Gastrocnemius medialis (tissue), 4 donors: ENCODE measurements at regions not wholly inside any gene's neighbourhood (a gene's known extent, or its start where the extent isn't known, plus 50 kb on each side); places are given as distances from the start of the nearest gene placed in this dataset.

Experiments
- POLR2A ChIP-seq, 2 donors: fragments of 450-650 bp; IDR thresholded peaks; one replicate each; pipeline ENCODE4 v1.6.1; 2017; ENCODE audit warnings: antibody characterized with exemption in 2 of 2, mild to moderate bottlenecking in 2 of 2, moderate library complexity in 2 of 2
- TF ChIP-seq, protein P1 (sequence below), 5 experiments: fragments of 450-650 bp in 3 of 5; fragments of 200-600 bp in 2 of 5; sonication (generic) in 2 of 5; IDR thresholded peaks in 4 of 5; conservative IDR thresholded peaks in 1 of 5; 1 replicate in 4 of 5; 2 replicates in 1 of 5; pipeline ENCODE4 v1.5.1; 2016 to 2019; ENCODE audit warnings: antibody characterized with exemption in 5 of 5, mild to moderate bottlenecking in 3 of 5, moderate library complexity in 3 of 5

DNA sequence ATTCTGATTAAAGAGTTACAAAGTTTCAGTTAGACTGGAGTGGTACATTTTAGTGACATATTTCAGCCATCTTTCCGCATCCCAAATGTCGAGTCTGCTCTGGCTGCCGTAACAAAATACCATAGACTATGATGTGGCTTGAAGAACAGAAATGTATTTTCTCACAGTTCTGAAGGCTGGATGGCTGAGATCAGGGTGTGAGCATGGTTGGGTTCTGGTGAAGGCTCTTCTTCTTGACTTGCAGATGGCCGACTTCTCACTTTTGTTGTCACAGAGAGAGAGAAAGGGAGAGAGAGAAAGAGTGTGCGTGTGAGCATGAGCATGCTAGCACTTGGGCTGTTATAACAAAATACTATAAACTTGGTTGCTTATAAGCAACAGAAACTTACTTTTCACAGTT, 335.4 kb upstream of the RAG2 start:
- TF ChIP-seq, protein P1, sequence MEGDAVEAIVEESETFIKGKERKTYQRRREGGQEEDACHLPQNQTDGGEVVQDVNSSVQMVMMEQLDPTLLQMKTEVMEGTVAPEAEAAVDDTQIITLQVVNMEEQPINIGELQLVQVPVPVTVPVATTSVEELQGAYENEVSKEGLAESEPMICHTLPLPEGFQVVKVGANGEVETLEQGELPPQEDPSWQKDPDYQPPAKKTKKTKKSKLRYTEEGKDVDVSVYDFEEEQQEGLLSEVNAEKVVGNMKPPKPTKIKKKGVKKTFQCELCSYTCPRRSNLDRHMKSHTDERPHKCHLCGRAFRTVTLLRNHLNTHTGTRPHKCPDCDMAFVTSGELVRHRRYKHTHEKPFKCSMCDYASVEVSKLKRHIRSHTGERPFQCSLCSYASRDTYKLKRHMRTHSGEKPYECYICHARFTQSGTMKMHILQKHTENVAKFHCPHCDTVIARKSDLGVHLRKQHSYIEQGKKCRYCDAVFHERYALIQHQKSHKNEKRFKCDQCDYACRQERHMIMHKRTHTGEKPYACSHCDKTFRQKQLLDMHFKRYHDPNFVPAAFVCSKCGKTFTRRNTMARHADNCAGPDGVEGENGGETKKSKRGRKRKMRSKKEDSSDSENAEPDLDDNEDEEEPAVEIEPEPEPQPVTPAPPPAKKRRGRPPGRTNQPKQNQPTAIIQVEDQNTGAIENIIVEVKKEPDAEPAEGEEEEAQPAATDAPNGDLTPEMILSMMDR (IDR thresholded peaks at IDR 0.05 in 4 of 5, conservative IDR thresholded peaks at IDR 0.05 in 1 of 5) = no peak
- no peak for TF ChIP-seq POLR2A (IDR thresholded peaks at IDR 0.05)
